ENCODE measurements at regions not wholly inside any gene's neighbourhood (a gene's known extent, or its start where the extent isn't known, plus 50 kb on each side); places are given as distances from the start of the nearest gene placed in this dataset.

- TF ChIP-seq CTCF (conservative IDR thresholded peaks at IDR 0.05; ENCODE audit: low read depth in 2 of 2), result no peak
- no peak for TF ChIP-seq EZH2 (IDR thresholded peaks at IDR 0.05; ENCODE audit: low read depth, unreplicated experiment)
- no peak for TF ChIP-seq POLR2AphosphoS5 (IDR thresholded peaks at IDR 0.05; ENCODE audit: low read depth)
- TF ChIP-seq JUNB (IDR thresholded peaks at IDR 0.05; ENCODE audit: unreplicated experiment), result no peak
- TF ChIP-seq ZNF114 (CRISPR knock-in tag; IDR thresholded peaks at IDR 0.05), result no peak
- no peak for TF ChIP-seq CREB1 (CRISPR knock-in tag; IDR thresholded peaks at IDR 0.05; ENCODE audit: low read depth)
Measured at GRCh38 chr15:81807806-81808205, 238.0 kb downstream of the MEX3B start.

Measured in GM23338 (cell line).